ENCODE measurements at regions not wholly inside any gene's neighbourhood (a gene's known extent, or its start where the extent isn't known, plus 50 kb on each side); places are given as distances from the start of the nearest gene placed in this dataset.

- TF ChIP-seq TCF4 (CRISPR knock-in tag; IDR thresholded peaks at IDR 0.05; ENCODE audit: borderline replicate concordance) (no peak), ZNF565 (CRISPR knock-in tag; conservative IDR thresholded peaks at IDR 0.05; ENCODE audit: low read depth) (no peak), BACH2 (CRISPR knock-in tag; IDR thresholded peaks at IDR 0.05; ENCODE audit: borderline replicate concordance) (no peak), ZNF8 (CRISPR knock-in tag; IDR thresholded peaks at IDR 0.05) (no peak), ARNTL (CRISPR knock-in tag; IDR thresholded peaks at IDR 0.05; ENCODE audit: borderline replicate concordance, low read depth) (no peak), ZFP30 (CRISPR knock-in tag; IDR thresholded peaks at IDR 0.05) (no peak), OSR1 (CRISPR knock-in tag; IDR thresholded peaks at IDR 0.05) (no peak), ZNF70 (CRISPR knock-in tag; IDR thresholded peaks at IDR 0.05) (no peak), ZC3H10 (CRISPR knock-in tag; IDR thresholded peaks at IDR 0.05) (no peak)
These were observed 71.8 kb upstream of the ADAMTS2 start (continued) for GRCh38 chr5:179417016-179417415.

DNA sequence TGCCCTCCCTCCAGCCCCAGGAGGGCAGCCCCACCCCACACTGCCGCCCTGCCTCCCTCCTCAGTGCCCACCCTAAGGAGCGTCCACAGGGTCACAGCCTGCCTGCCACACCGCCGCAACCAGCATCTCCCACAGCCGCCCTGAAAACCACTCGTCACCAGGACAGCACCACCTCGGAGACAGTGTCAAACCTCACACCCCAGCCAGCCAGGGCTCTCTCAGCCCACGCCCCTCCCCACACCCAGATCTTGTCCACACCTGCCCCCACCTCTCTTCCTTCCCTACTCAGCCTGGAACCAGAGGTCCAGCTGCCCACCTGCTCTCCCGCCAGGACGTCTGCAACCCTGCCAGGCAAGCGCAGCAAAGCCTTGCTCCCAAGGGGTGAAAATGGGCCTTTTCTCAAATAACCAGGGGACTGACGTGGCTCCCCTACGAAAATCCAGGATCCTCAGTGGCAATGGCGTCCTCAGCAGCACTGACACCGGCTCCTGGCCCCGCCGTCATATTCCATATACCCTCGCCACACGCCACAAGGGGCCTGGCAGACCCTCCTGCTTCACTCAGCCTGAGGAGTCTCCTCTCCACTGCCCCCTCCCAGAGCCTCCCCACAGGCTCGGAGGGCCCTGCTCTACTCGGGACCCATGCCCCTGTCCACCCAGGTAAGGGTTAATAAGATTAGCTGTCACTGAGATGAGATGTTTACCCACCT, 71.0 kb upstream of the ADAMTS2 start:
- TF ChIP-seq CREB5 (CRISPR knock-in tag; IDR thresholded peaks at IDR 0.05; ENCODE audit: low read depth) (no peak), ZFP3 (CRISPR knock-in tag; IDR thresholded peaks at IDR 0.05) (no peak), ARNTL (CRISPR knock-in tag; IDR thresholded peaks at IDR 0.05; ENCODE audit: borderline replicate concordance, low read depth) (no peak), ZNF8 (CRISPR knock-in tag; IDR thresholded peaks at IDR 0.05) (no peak), TSHZ2 (CRISPR knock-in tag; IDR thresholded peaks at IDR 0.05) (no peak), ZNF565 (CRISPR knock-in tag; conservative IDR thresholded peaks at IDR 0.05; ENCODE audit: low read depth) (no peak), OSR1 (CRISPR knock-in tag; IDR thresholded peaks at IDR 0.05) (no peak), GLIS3 (CRISPR knock-in tag; IDR thresholded peaks at IDR 0.05) (no peak), PATZ1 (CRISPR knock-in tag; IDR thresholded peaks at IDR 0.05; ENCODE audit: borderline replicate concordance) (no peak), ZFP30 (CRISPR knock-in tag; IDR thresholded peaks at IDR 0.05) (no peak), ESRRG (CRISPR knock-in tag; IDR thresholded peaks at IDR 0.05) (no peak), ISL1 (CRISPR knock-in tag; IDR thresholded peaks at IDR 0.05) (no peak)
- TF ChIP-seq, protein P1, sequence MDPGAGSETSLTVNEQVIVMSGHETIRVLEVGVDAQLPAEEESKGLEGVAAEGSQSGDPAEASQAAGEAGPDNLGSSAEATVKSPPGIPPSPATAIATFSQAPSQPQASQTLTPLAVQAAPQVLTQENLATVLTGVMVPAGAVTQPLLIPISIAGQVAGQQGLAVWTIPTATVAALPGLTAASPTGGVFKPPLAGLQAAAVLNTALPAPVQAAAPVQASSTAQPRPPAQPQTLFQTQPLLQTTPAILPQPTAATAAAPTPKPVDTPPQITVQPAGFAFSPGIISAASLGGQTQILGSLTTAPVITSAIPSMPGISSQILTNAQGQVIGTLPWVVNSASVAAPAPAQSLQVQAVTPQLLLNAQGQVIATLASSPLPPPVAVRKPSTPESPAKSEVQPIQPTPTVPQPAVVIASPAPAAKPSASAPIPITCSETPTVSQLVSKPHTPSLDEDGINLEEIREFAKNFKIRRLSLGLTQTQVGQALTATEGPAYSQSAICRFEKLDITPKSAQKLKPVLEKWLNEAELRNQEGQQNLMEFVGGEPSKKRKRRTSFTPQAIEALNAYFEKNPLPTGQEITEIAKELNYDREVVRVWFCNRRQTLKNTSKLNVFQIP (CRISPR knock-in tag; IDR thresholded peaks at IDR 0.05; ENCODE audit: borderline replicate concordance, low read depth): no peak
- TF ChIP-seq, protein P2, sequence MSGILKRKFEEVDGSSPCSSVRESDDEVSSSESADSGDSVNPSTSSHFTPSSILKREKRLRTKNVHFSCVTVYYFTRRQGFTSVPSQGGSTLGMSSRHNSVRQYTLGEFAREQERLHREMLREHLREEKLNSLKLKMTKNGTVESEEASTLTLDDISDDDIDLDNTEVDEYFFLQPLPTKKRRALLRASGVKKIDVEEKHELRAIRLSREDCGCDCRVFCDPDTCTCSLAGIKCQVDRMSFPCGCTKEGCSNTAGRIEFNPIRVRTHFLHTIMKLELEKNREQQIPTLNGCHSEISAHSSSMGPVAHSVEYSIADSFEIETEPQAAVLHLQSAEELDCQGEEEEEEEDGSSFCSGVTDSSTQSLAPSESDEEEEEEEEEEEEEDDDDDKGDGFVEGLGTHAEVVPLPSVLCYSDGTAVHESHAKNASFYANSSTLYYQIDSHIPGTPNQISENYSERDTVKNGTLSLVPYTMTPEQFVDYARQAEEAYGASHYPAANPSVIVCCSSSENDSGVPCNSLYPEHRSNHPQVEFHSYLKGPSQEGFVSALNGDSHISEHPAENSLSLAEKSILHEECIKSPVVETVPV (CRISPR knock-in tag; IDR thresholded peaks at IDR 0.05): no peak
- no peak for ATAC-seq

DNA sequence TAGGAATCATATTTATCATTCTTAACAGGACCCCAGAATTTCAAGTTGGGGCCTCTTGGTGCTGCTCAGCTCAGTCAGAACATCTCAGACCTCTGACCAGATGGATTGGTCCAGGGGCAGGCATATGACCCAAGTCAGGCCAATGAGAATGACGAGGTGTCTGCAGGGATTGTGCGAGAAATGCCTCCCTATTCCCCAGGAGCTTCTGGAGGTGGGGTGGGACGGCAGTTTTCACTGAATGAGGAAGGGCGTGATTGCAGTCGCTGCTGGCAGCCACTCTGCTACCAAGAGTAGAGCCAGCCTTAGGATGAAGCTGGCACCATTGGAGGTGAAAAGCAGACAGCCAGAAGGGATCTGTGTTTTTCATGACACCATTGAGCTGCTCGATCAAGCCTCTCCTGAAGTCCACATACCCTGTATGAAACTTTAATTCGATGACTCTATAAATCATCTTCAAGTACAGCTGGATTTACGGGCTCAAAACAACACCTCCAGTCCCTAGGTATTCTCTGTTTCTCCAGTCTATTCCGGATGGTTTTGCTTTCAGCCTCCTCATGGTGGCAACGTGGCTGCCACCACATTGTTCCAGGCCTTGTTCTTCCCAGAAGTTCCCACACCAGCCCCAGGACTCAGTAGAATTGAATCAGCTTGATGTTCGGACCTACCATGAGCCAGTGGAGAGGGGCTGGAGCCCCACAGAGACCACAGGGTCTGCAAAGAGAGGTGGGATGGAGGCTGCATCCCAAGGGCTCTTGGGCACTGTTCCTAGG, 70.2 kb upstream of the ADAMTS2 start:
- no peak for ATAC-seq

More for the DNA sequence above, 70.2 kb upstream of the ADAMTS2 start:
- no peak for TF ChIP-seq BACH2 (CRISPR knock-in tag; IDR thresholded peaks at IDR 0.05; ENCODE audit: borderline replicate concordance)
- TF ChIP-seq ISL1 (CRISPR knock-in tag; IDR thresholded peaks at IDR 0.05): no peak

Data from SK-N-SH treated with all-trans-retinoic acid at 6 μM for 48 hours (cell line).